ENCODE measurements at regions not wholly inside any gene's neighbourhood (a gene's known extent, or its start where the extent isn't known, plus 50 kb on each side); places are given as distances from the start of the nearest gene placed in this dataset.

- TF ChIP-seq EZH2 (IDR thresholded peaks at IDR 0.05; ENCODE audit: low read depth) (no peak), CTCF (conservative IDR thresholded peaks at IDR 0.05) (no peak)
Measured at GRCh38 chr1:239997160-239997514, 94.5 kb upstream of the FMN2 start.

All from PC-9 (cell line).